HCT116 (cell line): ENCODE measurements at regions not wholly inside any gene's neighbourhood (a gene's known extent, or its start where the extent isn't known, plus 50 kb on each side); places are given as distances from the start of the nearest gene placed in this dataset.
A peak's percentile ranks its signal among the peaks of the same experiment; 100 is the strongest.

ENCODE experiments used
- ATAC-seq: fragments of 200-7000 bp; cut with Tn5 transposase; 2 replicates; pipeline ENCODE4 v1.9.1; 2020; ENCODE audit warnings: mild to moderate bottlenecking, moderate library complexity
- BruUV-seq: library from RNA; stranded (reverse); fragments of 400-500 nt; replicated peaks from 2 replicates; lab custom pipeline; 2021; lab: Mats Ljungman, UMichigan
- CTCF ChIA-PET: fragments of 300-600 bp; sonication (Branson Sonifier 250); formaldehyde crosslinking; loops from one replicate; lab custom pipeline; 2021; ENCODE audit warnings: antibody characterized with exemption; lab: Charles Lee
- POLR2A ChIA-PET: fragments of 300-600, 350-600 bp; sonication (Branson Sonifier 250); formaldehyde crosslinking; loops from one replicate; lab custom pipeline; 2021; ENCODE audit warnings: antibody characterized with exemption; lab: Charles Lee
- RAD21 ChIA-PET, 2 experiments: fragments of 300-600 bp; sonication (Branson Sonifier 250); formaldehyde crosslinking; loops; one replicate each; lab custom pipeline; 2023; ENCODE audit warnings: low total read pairs in 2 of 2; ENCODE audit not compliant: uncharacterized antibody in 2 of 2, unreplicated experiment in 2 of 2, low non-redundant PET in 1 of 2; lab: Charles Lee
- DNase-seq: peaks from one replicate; pipeline ENCODE4 v3.0.0-alpha.2; 2010; ENCODE audit warnings: low read depth, low spot score
- H2AFZ ChIP-seq: fragments of 200-600 bp; shearing (Covaris generic), sonication (generic); 2 replicates; pipeline ENCODE4 v1.6.1; 2017; ENCODE audit warnings: low read depth, mixed run types, mixed read lengths, antibody characterized with exemption, low read length; ENCODE audit not compliant: poor library complexity, severe bottlenecking
- H3K27ac ChIP-seq: 2 replicates; pipeline ENCODE4 v1.5.1; 2012; ENCODE audit warnings: low read depth, low read length
- H3K27me3 ChIP-seq: fragments of 200-600 bp; sonication (generic); 2 replicates; pipeline ENCODE4 v1.6.1; 2016; ENCODE audit warnings: mixed run types, low read length, mixed read lengths; ENCODE audit not compliant: insufficient read depth
- H3K36me3 ChIP-seq, 2 experiments: fragments of 200-500 bp in 1 of 2; fragments of 200-600 bp in 1 of 2; sonication (Bioruptor generic) in 1 of 2; sonication (generic) in 1 of 2; 2 replicates each; pipeline versions ENCODE4 v1.5.1 to v1.6.1; 2014 to 2016; ENCODE audit warnings: low read length in 2 of 2, inconsistent platforms in 1 of 2, mixed read lengths in 1 of 2, mixed run types in 1 of 2; ENCODE audit not compliant: insufficient read depth in 2 of 2, control insufficient read depth in 1 of 2
- H3K4me1 ChIP-seq, 2 experiments: fragments of 200-600 bp in 1 of 2; sonication (generic) in 1 of 2; 2 replicates each; pipeline versions ENCODE4 v1.5.1 to v1.6.1; 2012 to 2017; ENCODE audit warnings: low read length in 2 of 2, inconsistent platforms in 1 of 2, mild to moderate bottlenecking in 1 of 2, mixed read lengths in 1 of 2, mixed run types in 1 of 2, moderate library complexity in 1 of 2; ENCODE audit not compliant: insufficient read depth in 2 of 2, control insufficient read depth in 1 of 2
- H3K4me2 ChIP-seq: fragments of 200-600 bp; sonication (generic); 2 replicates; pipeline ENCODE4 v1.6.1; 2017; ENCODE audit warnings: mixed run types, low read length, mixed read lengths
- H3K4me3 ChIP-seq, 2 experiments: fragments of 200-600 bp in 1 of 2; sonication (generic) in 1 of 2; replicated peaks in 1 of 2; 2 replicates each; pipeline ENCODE4 v1.5.1; 2011 to 2016; ENCODE audit warnings: low read length in 2 of 2, control low read depth in 1 of 2, low read depth in 1 of 2, mild to moderate bottlenecking in 1 of 2, mixed read lengths in 1 of 2, mixed run types in 1 of 2
- H3K79me2 ChIP-seq: fragments of 200-600 bp; sonication (generic); 2 replicates; pipeline ENCODE4 v1.6.1; 2017; ENCODE audit warnings: mild to moderate bottlenecking, mixed run types, low read length, moderate library complexity, mixed read lengths; ENCODE audit not compliant: insufficient read depth
- H3K9ac ChIP-seq: fragments of 200-600 bp; sonication (generic); 2 replicates; pipeline ENCODE4 v1.6.1; 2016; ENCODE audit warnings: low read length, mixed read lengths
- H3K9me2 ChIP-seq: fragments of 200-600 bp; sonication (generic), shearing (Covaris generic); 2 replicates; pipeline ENCODE4 v1.6.1; 2017; ENCODE audit warnings: mixed run types, mild to moderate bottlenecking, moderate library complexity; ENCODE audit not compliant: insufficient read depth
- H3K9me3 ChIP-seq, 2 experiments: fragments of 200-500 bp in 1 of 2; fragments of 200-600 bp in 1 of 2; sonication (Bioruptor generic) in 1 of 2; sonication (generic) in 1 of 2; 2 replicates each; pipeline ENCODE4 v1.6.1; 2014 to 2017; ENCODE audit warnings: low read length in 2 of 2, mixed read lengths in 2 of 2, inconsistent platforms in 1 of 2, low read depth in 1 of 2, mild to moderate bottlenecking in 1 of 2, mixed run types in 1 of 2, moderate library complexity in 1 of 2; ENCODE audit not compliant: control insufficient read depth in 1 of 2, insufficient read depth in 1 of 2
- H4K20me1 ChIP-seq: fragments of 200-600 bp; sonication (generic), shearing (Covaris generic); 2 replicates; pipeline ENCODE4 v1.6.1; 2017; ENCODE audit warnings: mixed run types, mild to moderate bottlenecking, moderate library complexity; ENCODE audit not compliant: insufficient read depth
- ATF3 ChIP-seq: IDR thresholded peaks from 2 replicates; pipeline ENCODE4 v1.6.1; 2012
- CBX3 ChIP-seq: IDR thresholded peaks from 2 replicates; pipeline ENCODE4 v1.6.1; 2012; ENCODE audit warnings: low read depth
- CEBPB ChIP-seq: IDR thresholded peaks from 2 replicates; pipeline ENCODE4 v1.6.1; 2012; ENCODE audit warnings: low read depth
- CTCF ChIP-seq, 3 experiments: fragments of 200-600 bp in 1 of 3; sonication (generic) in 1 of 3; IDR thresholded peaks in 2 of 3; conservative IDR thresholded peaks in 1 of 3; 2 replicates each; pipeline ENCODE4 v1.5.1; 2012 to 2017; ENCODE audit warnings: low read depth in 2 of 3, low read length in 2 of 3, antibody characterized with exemption in 1 of 3, borderline replicate concordance in 1 of 3, control low read depth in 1 of 3, mild to moderate bottlenecking in 1 of 3, mixed read lengths in 1 of 3, mixed run types in 1 of 3, moderate library complexity in 1 of 3; ENCODE audit not compliant: insufficient read depth in 1 of 3
- ELF1 ChIP-seq: IDR thresholded peaks from 2 replicates; pipeline ENCODE4 v1.6.1; 2012; ENCODE audit warnings: low read depth, borderline replicate concordance
- EZH2 ChIP-seq: fragments of 200-600 bp; sonication (generic); IDR thresholded peaks from 2 replicates; pipeline ENCODE4 v1.6.1; 2017; ENCODE audit warnings: antibody characterized with exemption, mixed run types
- POLR2AphosphoS5 ChIP-seq: IDR thresholded peaks from 2 replicates; pipeline ENCODE4 v1.6.1; 2011; ENCODE audit warnings: mild to moderate bottlenecking, low read depth, low read length, moderate library complexity
- RAD21 ChIP-seq: IDR thresholded peaks from 2 replicates; pipeline ENCODE4 v1.6.1; 2012; ENCODE audit warnings: low read depth, mild to moderate bottlenecking
- REST ChIP-seq: IDR thresholded peaks from 2 replicates; pipeline ENCODE4 v1.6.1; 2012; ENCODE audit warnings: low read depth
- SIN3A ChIP-seq: IDR thresholded peaks from 2 replicates; pipeline ENCODE4 v1.6.1; 2012; ENCODE audit warnings: low read depth
- YY1 ChIP-seq: IDR thresholded peaks from 2 replicates; pipeline ENCODE4 v1.6.1; 2011; ENCODE audit warnings: low read length, low read depth, moderate library complexity, mild to moderate bottlenecking; ENCODE audit not compliant: insufficient replicate concordance; ENCODE audit errors: extremely low read depth
- intact Hi-C: fragments of 100-400 bp; cut with micrococcal nuclease; formaldehyde crosslinking; loops from 2 replicates; pipeline ENCODE4 v1.10.0; 2022

GRCh38 chr4:187666034-187666433, 329.5 kb upstream of the ZFP42 start (continued):
- no peak for TF ChIP-seq ELF1
- no peak for TF ChIP-seq SIN3A
- TF ChIP-seq YY1, result no peak
- no peak for TF ChIP-seq EZH2
- no peak for TF ChIP-seq CTCF (IDR thresholded peaks at IDR 0.05 in 2 of 3, conservative IDR thresholded peaks at IDR 0.05 in 1 of 3; ENCODE audit: borderline replicate concordance in 1 of 3, insufficient read depth in 1 of 3, low read depth in 2 of 3, low read length in 2 of 3)
- no peak for TF ChIP-seq CBX3
- no peak for TF ChIP-seq ATF3
- TF ChIP-seq, all 23 proteins: peak for 0

- ChIA-PET POLR2A (no interaction called here), CTCF (no interaction called here), RAD21 (no interaction called here)
- TF ChIP-seq RAD21 (peak; percentile 37; the same call in 1 of the 2 replicates), CEBPB (no peak), CBX3 (no peak), REST (no peak), POLR2AphosphoS5 (no peak)
- H3K4me3 ChIP-seq, result no peak overlapping the region
- H3K4me1 ChIP-seq, result no peaks in the 10 kb centered on the region
- no peak overlapping the region for H2AFZ ChIP-seq
- H3K27ac ChIP-seq, result no peak overlapping the region
- DNase-seq (no peak), ATAC-seq (no peak)
- H3K9me2 ChIP-seq, result no peaks in the 10 kb centered on the region
- H3K36me3 ChIP-seq, result no peaks in the 10 kb centered on the region
- intact Hi-C loops, result no loop called here
- H3K79me2 ChIP-seq, result no peaks in the 10 kb centered on the region
- no peaks in the 10 kb centered on the region for H4K20me1 ChIP-seq
- H3K4me2 ChIP-seq, result no peak overlapping the region
- H3K9me3 ChIP-seq, result no peaks in the 10 kb centered on the region
- H3K27me3 ChIP-seq, result no peaks in the 10 kb centered on the region
- no TSS peak for BruUV-seq
- H3K9ac ChIP-seq, result no peak overlapping the region
Observed at GRCh38 chr4:187666697-187667494, 328.7 kb upstream of the ZFP42 start.
